A673 (cell line): ENCODE measurements at regions not wholly inside any gene's neighbourhood (a gene's known extent, or its start where the extent isn't known, plus 50 kb on each side); places are given as distances from the start of the nearest gene placed in this dataset.

ENCODE experiments used
- BruUV-seq: library from RNA; stranded (reverse); fragments of 400-500 nt; replicated peaks from 2 replicates; lab custom pipeline; 2021; lab: Mats Ljungman, UMichigan
- CTCF ChIA-PET: fragments of 300-600 bp; sonication (Branson Sonifier 250); formaldehyde crosslinking; loops from one replicate; lab custom pipeline; 2022; ENCODE audit warnings: antibody characterized with exemption; lab: Charles Lee
- POLR2A ChIA-PET: fragments of 300-600 bp; sonication (Branson Sonifier 250); formaldehyde crosslinking; loops from one replicate; lab custom pipeline; 2022; ENCODE audit warnings: antibody characterized with exemption; ENCODE audit not compliant: low non-redundant PET; lab: Charles Lee
- DNase-seq: peaks from one replicate; pipeline ENCODE4 v3.0.0-alpha.2; 2015; ENCODE audit warnings: low spot score
- H3K27ac ChIP-seq: fragments of 200-600 bp; sonication (generic); 2 replicates; pipeline ENCODE4 v1.5.1; 2016; ENCODE audit warnings: mixed run types, low read depth, mild to moderate bottlenecking, mixed read lengths, antibody characterized with exemption, low read length; ENCODE audit not compliant: poor library complexity, severe bottlenecking
- H3K27me3 ChIP-seq: fragments of 200-600 bp; sonication (generic); replicated peaks from 2 replicates; pipeline ENCODE4 v1.6.1; 2017; ENCODE audit warnings: mixed run types, low read depth, mild to moderate bottlenecking, mixed read lengths, antibody characterized with exemption, low read length; ENCODE audit not compliant: insufficient read depth, poor library complexity
- H3K36me3 ChIP-seq: fragments of 200-600 bp; sonication (generic); 2 replicates; pipeline ENCODE4 v1.6.1; 2016; ENCODE audit warnings: mixed run types, mild to moderate bottlenecking, mixed read lengths, antibody characterized with exemption, low read length; ENCODE audit not compliant: insufficient read depth, poor library complexity, severe bottlenecking
- H3K4me1 ChIP-seq: fragments of 200-600 bp; sonication (generic); 2 replicates; pipeline ENCODE4 v1.6.1; 2017; ENCODE audit warnings: mixed run types, mild to moderate bottlenecking, mixed read lengths, antibody characterized with exemption, low read length; ENCODE audit not compliant: insufficient read depth, poor library complexity, severe bottlenecking
- H3K4me3 ChIP-seq: fragments of 200-600 bp; sonication (generic); 2 replicates; pipeline ENCODE4 v1.5.1; 2016; ENCODE audit warnings: low read depth, mixed run types, mild to moderate bottlenecking, mixed read lengths, low read length; ENCODE audit not compliant: poor library complexity, severe bottlenecking
- H3K9me3 ChIP-seq: fragments of 200-600 bp; sonication (generic); 2 replicates; pipeline ENCODE4 v1.6.1; 2016; ENCODE audit warnings: mixed run types, low read depth, mild to moderate bottlenecking, mixed read lengths, antibody characterized with exemption, low read length; ENCODE audit not compliant: poor library complexity, severe bottlenecking
- CTCF ChIP-seq: fragments of 300-800, 200-600 bp; sonication (generic); conservative IDR thresholded peaks from 2 replicates; pipeline ENCODE4 v1.5.1; 2017; ENCODE audit warnings: low read depth, mild to moderate bottlenecking, antibody characterized with exemption, low read length, moderate library complexity, mixed read lengths
- EZH2 ChIP-seq: fragments of 200-600 bp; sonication (generic); IDR thresholded peaks from 2 replicates; pipeline ENCODE4 v1.6.1; 2017; ENCODE audit warnings: borderline replicate concordance, low read depth, mild to moderate bottlenecking, mixed read lengths, antibody characterized with exemption, low read length; ENCODE audit not compliant: poor library complexity, severe bottlenecking
- intact Hi-C: fragments of 100-400 bp; cut with micrococcal nuclease; formaldehyde crosslinking; loops from one replicate; pipeline ENCODE4 v1.10.0; 2022; ENCODE audit not compliant: unreplicated experiment

DNA sequence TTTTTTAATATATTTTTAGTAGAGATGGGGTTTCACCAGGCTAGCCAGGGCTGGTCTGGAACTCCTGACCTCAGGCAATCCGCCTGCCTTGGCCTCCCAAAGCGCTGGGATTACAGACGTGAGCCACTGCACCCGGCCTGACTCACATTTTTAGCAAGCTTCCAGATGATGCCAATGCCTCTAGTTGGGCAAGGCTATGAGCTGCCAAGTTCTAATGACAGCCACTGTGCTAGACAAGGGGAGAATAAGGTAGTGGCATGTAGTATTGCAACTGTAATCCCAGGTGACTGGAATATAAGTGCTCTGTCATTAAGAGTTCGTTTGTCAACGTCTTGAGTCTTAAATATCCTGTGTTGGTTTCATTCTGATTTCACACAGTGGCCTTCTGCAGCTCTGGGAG, 96.7 kb downstream of the SLIT2 start:
- Histone ChIP-seq H3K4me3 (no peak overlapping the region), H3K36me3 (no peaks in the 10 kb centered on the region), H3K27me3 (no peaks in the 10 kb centered on the region), H3K4me1 (peaks cover 19% of the 10 kb centered on the region), H3K27ac (no peak overlapping the region), H3K9me3 (no peaks in the 10 kb centered on the region)
- POLR2A ChIA-PET = no interaction called here
- TF ChIP-seq EZH2 (no peak), CTCF (no peak)
- intact Hi-C loops = no loop called here
- no TSS peak for BruUV-seq
- CTCF ChIA-PET = no interaction called here
- no peak for DNase-seq

- no peak for DNase-seq
- Histone ChIP-seq H3K4me3 (no peak overlapping the region), H3K27me3 (no peaks in the 10 kb centered on the region), H3K27ac (no peak overlapping the region), H3K36me3 (no peaks in the 10 kb centered on the region), H3K4me1 (peaks cover 48% of the 10 kb centered on the region), H3K9me3 (no peaks in the 10 kb centered on the region)
- ChIA-PET POLR2A (no interaction called here), CTCF (no interaction called here)
- TF ChIP-seq CTCF (no peak), EZH2 (no peak)
- BruUV-seq = no TSS peak
- intact Hi-C loops = loop anchor here (5.0 kb wide), 1 partner anchor 66 kb away; no protein-coding TSS in a partner anchor
Measured at GRCh38 chr4:20351360-20352162, 99.9 kb downstream of the SLIT2 start.

- ChIA-PET POLR2A (no interaction called here), CTCF (no interaction called here)
- BruUV-seq = no TSS peak
Measured at GRCh38 chr4:20352163-20352431, 100.4 kb downstream of the SLIT2 start.

More at GRCh38 chr4:20352163-20352431, 100.4 kb downstream of the SLIT2 start:
- TF ChIP-seq CTCF (no peak), EZH2 (no peak)
- no peak overlapping the region for H3K4me3 ChIP-seq
- H3K27ac ChIP-seq = no peak overlapping the region
- no peaks in the 10 kb centered on the region for H3K9me3 ChIP-seq
- peaks cover 53% of the 10 kb centered on the region for H3K4me1 ChIP-seq
- DNase-seq = no peak
- H3K36me3 ChIP-seq = no peaks in the 10 kb centered on the region
- intact Hi-C loops = loop anchor here (5.0 kb wide), 1 partner anchor 65 kb away; no protein-coding TSS in a partner anchor
- H3K27me3 ChIP-seq = no peaks in the 10 kb centered on the region
